ENCODE measurements at regions not wholly inside any gene's neighbourhood (a gene's known extent, or its start where the extent isn't known, plus 50 kb on each side); places are given as distances from the start of the nearest gene placed in this dataset.
"Not testable (repeated sequence)": the region's sequence is repeated elsewhere in the genome, so short reads cannot be mapped to it uniquely, and the experiment has no call there.

DNA sequence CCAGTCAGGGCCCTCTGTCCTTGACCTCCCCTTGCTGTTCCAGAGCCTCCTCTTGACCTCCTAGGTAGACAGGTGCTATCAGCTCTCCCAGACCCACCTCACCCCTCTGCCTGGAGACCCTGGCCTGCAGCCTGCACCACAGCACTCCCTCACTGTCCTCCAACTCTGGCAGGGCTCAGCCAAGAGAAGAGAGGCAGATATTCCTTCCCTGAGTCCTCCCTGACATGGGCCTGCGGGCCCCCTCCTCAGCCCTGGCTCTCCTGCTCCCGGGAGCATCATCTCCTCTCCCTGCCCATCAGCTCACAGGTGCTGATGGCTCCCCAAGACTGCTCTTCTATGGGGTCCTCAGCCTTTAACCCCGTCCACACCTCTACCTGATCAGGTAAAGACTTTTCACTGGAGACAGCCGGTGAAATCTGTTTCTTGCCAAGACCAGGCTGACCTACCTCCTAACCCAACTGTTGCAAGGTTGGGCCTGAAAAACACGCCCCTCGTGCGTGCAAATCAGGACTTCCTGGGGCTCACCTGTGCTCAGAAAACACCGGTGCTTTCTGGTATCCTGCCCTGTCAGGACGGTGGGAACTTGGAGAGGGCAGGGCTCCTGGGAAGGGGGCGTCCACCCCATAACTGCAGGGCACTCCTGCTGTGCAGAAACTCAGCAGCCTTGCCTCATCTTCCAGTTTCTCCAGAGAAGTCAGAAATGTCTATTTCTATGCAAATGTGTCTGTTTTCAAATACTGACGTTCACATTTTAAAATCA, 160.7 kb downstream of the SHANK2 start:
- H3K4me1 ChIP-seq = no peaks in the 10 kb centered on the region
- DNase-seq = no peak
- H3K27me3 ChIP-seq = no peaks in the 10 kb centered on the region
- no peaks in the 10 kb centered on the region for H3K9me3 ChIP-seq
- intact Hi-C loops (cut with DNase I) = no loop called here
- no peak for TF ChIP-seq CTCF (IDR thresholded peaks at IDR 0.05)
- no peak overlapping the region for H3K9ac ChIP-seq (ENCODE audit: low read depth in 2 of 2, low read length in 2 of 2)
- no peak overlapping the region for H3K4me3 ChIP-seq
- H3K27ac ChIP-seq = no peak overlapping the region
- H3K36me3 ChIP-seq = no peaks in the 10 kb centered on the region

DNA sequence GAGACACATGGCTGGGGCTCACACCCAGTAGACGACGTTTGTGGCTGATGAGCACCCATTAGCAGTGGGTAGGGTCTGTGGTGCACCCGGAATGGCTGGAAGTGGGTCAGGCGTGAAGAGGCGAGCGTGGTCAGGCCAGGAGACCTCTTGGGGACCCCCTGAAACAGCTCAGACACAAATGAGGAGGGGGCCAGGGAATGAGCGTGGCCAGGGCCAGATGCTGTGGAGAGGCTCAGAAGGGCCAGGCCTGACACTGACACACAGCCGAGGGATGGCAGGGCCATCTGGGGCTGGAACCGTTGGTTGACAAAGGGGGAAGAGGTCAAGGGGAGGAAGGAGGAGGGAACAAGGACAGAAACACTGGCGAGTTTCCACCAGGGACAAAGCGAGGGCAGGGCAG, 162.8 kb downstream of the SHANK2 start:
- H3K27ac ChIP-seq = no peak overlapping the region
- H3K4me3 ChIP-seq = no peak overlapping the region
- no peaks in the 10 kb centered on the region for H3K27me3 ChIP-seq
- no peak for TF ChIP-seq CTCF (IDR thresholded peaks at IDR 0.05)
- H3K4me1 ChIP-seq = no peaks in the 10 kb centered on the region
- no peak overlapping the region for H3K9ac ChIP-seq (ENCODE audit: low read depth in 2 of 2, low read length in 2 of 2)
- intact Hi-C loops (cut with DNase I) = no loop called here
- no peaks in the 10 kb centered on the region for H3K36me3 ChIP-seq
- H3K9me3 ChIP-seq = no peaks in the 10 kb centered on the region
- no peak for DNase-seq

- H3K4me3 ChIP-seq; H3K36me3 ChIP-seq; H3K4me1 ChIP-seq; H3K27me3 ChIP-seq; DNase-seq; H3K27ac ChIP-seq; H3K9me3 ChIP-seq; intact Hi-C loops (cut with DNase I); H3K9ac ChIP-seq (ENCODE audit: low read depth in 2 of 2, low read length in 2 of 2): not testable (repeated sequence)
Observed at GRCh38 chr11:71088314-71089215, 163.8 kb downstream of the SHANK2 start.

DNA sequence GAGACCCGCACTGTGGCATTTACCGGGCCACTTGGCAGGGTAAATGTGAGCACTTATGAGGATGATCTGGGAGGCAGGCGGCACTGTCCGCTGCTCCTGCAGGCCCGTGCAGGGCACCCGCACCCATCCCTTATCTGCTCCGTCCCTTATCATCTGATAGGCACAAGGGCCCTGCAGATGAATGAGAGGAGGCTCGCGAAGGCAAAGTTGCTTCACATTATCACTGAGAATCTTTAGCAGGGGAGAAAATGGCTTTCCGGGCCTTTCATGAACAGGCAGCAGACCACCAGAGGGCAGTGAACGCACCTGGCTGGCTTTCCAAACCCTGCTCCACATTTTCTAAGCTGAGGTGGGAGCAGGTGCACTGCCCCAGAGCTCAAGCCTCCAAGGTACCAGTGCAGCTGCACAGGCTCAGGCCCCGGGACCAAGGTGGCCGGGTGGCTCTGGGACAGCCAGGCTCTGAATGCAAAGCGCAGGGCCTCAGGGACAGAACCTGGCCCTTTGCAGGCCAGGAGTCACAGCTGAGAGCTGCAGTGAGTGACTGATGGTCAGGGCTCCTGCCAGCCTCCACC, 165.6 kb downstream of the SHANK2 start:
- H3K9ac ChIP-seq (ENCODE audit: low read depth in 2 of 2, low read length in 2 of 2) = no peak overlapping the region
- H3K27me3 ChIP-seq = no peaks in the 10 kb centered on the region
- intact Hi-C loops (cut with DNase I) = no loop called here
- TF ChIP-seq CTCF (IDR thresholded peaks at IDR 0.05) = no peak
- no peaks in the 10 kb centered on the region for H3K36me3 ChIP-seq
- no peaks in the 10 kb centered on the region for H3K4me1 ChIP-seq
- no peaks in the 10 kb centered on the region for H3K9me3 ChIP-seq
- H3K4me3 ChIP-seq = no peak overlapping the region
- no peak overlapping the region for H3K27ac ChIP-seq
- DNase-seq = peak; percentile 33

- H3K36me3 ChIP-seq = no peaks in the 10 kb centered on the region
- H3K27me3 ChIP-seq = no peaks in the 10 kb centered on the region
- DNase-seq = no peak
- no peaks in the 10 kb centered on the region for H3K9me3 ChIP-seq
- H3K9ac ChIP-seq (ENCODE audit: low read depth in 2 of 2, low read length in 2 of 2) = no peak overlapping the region
- intact Hi-C loops (cut with DNase I) = loop anchor here (5.0 kb wide), 1 partner anchor 272 kb away; no protein-coding TSS in a partner anchor
- no peaks in the 10 kb centered on the region for H3K4me1 ChIP-seq
- no peak overlapping the region for H3K27ac ChIP-seq
- TF ChIP-seq CTCF (IDR thresholded peaks at IDR 0.05) = no peak
- no peak overlapping the region for H3K4me3 ChIP-seq
Observed at GRCh38 chr11:71084306-71085012, 167.9 kb downstream of the SHANK2 start.

All from colonic mucosa (tissue), 4 donors.